ENCODE measurements at regions not wholly inside any gene's neighbourhood (a gene's known extent, or its start where the extent isn't known, plus 50 kb on each side); places are given as distances from the start of the nearest gene placed in this dataset.
"Not testable (repeated sequence)": the region's sequence is repeated elsewhere in the genome, so short reads cannot be mapped to it uniquely, and the experiment has no call there.

DNA sequence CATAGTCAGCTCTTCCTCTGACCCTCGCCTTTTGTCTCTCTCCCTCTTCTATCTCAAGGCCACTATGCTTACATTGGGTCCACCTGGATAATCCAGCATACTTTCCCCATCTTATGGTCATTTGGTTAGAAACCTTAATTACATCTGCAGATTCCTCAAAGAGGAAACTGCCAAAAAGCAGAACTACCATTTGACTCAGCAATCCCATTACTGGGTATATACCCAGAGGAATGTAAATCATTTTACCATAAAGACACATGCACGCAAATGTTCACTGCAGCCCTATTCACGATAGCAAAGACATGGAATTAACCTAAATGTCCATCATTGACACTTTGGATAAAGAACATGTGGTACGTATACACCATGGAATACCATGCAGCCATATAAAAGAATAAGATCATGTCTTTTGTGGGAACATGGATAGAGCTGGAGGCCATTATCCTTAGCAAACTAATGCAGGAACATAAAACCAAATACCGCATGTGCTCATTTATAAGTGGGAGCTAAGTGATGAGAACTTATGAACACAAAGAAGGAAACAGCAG, 114.8 kb upstream of the NPY start (continued):
- no peak for TF ChIP-seq RFX5 (IDR thresholded peaks at IDR 0.05; ENCODE audit: low read length)
- no peak for TF ChIP-seq TAF1 (IDR thresholded peaks at IDR 0.05; ENCODE audit: borderline replicate concordance, low read depth, low read length)
- TF ChIP-seq, protein P1, sequence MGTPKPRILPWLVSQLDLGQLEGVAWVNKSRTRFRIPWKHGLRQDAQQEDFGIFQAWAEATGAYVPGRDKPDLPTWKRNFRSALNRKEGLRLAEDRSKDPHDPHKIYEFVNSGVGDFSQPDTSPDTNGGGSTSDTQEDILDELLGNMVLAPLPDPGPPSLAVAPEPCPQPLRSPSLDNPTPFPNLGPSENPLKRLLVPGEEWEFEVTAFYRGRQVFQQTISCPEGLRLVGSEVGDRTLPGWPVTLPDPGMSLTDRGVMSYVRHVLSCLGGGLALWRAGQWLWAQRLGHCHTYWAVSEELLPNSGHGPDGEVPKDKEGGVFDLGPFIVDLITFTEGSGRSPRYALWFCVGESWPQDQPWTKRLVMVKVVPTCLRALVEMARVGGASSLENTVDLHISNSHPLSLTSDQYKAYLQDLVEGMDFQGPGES (IDR thresholded peaks at IDR 0.05; ENCODE audit: low read depth, low read length): no peak

DNA sequence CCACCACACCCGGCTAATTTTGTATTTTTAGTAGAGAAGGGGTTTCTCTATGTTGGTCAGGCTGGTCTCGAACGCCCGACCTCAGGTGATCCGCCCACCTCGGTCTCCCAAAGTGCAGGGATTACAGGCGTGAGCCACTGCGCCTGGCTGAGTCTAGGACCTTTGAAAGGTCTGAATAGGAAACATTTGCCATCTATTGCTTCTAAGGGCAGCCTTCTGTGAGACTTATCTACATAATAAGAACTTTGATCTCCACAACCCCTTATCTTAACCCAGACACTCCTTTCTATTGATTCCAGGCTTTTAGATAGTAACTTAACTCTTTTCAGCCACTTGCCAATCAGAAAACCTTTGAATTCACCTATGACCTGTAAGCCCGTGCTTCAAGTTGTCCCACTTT, 112.0 kb upstream of the NPY start:
- H3F3A ChIP-seq (replicated peaks; ENCODE audit: insufficient read depth); H3K9me3 ChIP-seq; H3K9me2 ChIP-seq; H3K4me2 ChIP-seq; H3K27me3 ChIP-seq (ENCODE audit: insufficient read depth); H3K36me3 ChIP-seq (replicated peaks in 1 of 2; ENCODE audit: control insufficient read depth in 1 of 2, insufficient read depth in 2 of 2, low read length in 1 of 2); H3K4me1 ChIP-seq (ENCODE audit: control insufficient read depth in 1 of 2, insufficient read depth in 2 of 2, low read depth in 1 of 2, low read length in 1 of 2); DNase-seq; H3K4me3 ChIP-seq (ENCODE audit: low read depth in 2 of 2, low read length in 1 of 2); H3K9ac ChIP-seq; H3K27ac ChIP-seq (ENCODE audit: low read depth in 2 of 2, low read length in 1 of 2); H2AFZ ChIP-seq (ENCODE audit: low read depth); H4K20me1 ChIP-seq (ENCODE audit: insufficient read depth); POLR2A ChIA-PET; H3K79me2 ChIP-seq (ENCODE audit: insufficient read depth): not testable (repeated sequence)
- WGBS (ENCODE audit: low lambda C conversion rate): 75% methylated on average over 9 of the region's 9 CpGs
- CTCF ChIA-PET: interaction anchor here (1.2 kb wide), 1 partner anchor 18 kb away, joined by 3 read pairs; no protein-coding TSS in a partner anchor

DNA sequence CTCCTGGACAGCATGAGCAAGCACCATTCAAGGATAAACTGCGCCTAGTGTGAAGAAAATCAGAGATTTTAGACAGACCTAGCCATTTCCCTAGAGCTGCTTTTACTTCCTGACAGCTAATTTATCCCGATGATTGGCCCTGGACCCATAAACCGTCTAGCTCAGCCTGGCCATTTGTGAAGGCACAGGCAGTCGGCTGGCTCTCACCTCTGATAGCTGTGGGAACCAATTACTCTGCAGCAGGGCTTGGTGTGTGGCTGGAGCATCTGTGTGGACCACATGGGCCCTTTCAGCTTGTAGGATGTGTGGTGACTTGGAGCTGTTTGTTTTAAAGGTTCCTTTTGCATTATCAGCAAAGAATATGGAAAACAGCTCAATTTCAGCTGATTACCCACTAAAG, 111.1 kb upstream of the NPY start:
- no peak overlapping the region for H2AFZ ChIP-seq (ENCODE audit: low read depth)
- no peaks in the 10 kb centered on the region for H3K9me3 ChIP-seq
- TF ChIP-seq, protein P2, sequence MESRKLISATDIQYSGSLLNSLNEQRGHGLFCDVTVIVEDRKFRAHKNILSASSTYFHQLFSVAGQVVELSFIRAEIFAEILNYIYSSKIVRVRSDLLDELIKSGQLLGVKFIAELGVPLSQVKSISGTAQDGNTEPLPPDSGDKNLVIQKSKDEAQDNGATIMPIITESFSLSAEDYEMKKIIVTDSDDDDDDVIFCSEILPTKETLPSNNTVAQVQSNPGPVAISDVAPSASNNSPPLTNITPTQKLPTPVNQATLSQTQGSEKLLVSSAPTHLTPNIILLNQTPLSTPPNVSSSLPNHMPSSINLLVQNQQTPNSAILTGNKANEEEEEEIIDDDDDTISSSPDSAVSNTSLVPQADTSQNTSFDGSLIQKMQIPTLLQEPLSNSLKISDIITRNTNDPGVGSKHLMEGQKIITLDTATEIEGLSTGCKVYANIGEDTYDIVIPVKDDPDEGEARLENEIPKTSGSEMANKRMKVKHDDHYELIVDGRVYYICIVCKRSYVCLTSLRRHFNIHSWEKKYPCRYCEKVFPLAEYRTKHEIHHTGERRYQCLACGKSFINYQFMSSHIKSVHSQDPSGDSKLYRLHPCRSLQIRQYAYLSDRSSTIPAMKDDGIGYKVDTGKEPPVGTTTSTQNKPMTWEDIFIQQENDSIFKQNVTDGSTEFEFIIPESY (IDR thresholded peaks at IDR 0.05; ENCODE audit: borderline replicate concordance, low read depth): no peak
- TF ChIP-seq RCOR1 (IDR thresholded peaks at IDR 0.05; ENCODE audit: low read length) (no peak), TCF12 (IDR thresholded peaks at IDR 0.05) (no peak), GABPA (IDR thresholded peaks at IDR 0.05; ENCODE audit: low read depth) (no peak), RXRA (IDR thresholded peaks at IDR 0.05; ENCODE audit: borderline replicate concordance, low read depth) (no peak), SIN3A (IDR thresholded peaks at IDR 0.05; ENCODE audit: borderline replicate concordance, low read depth, low read length) (no peak), CHD2 (IDR thresholded peaks at IDR 0.05; ENCODE audit: low read length, partially characterized antibody) (no peak), JUND (IDR thresholded peaks at IDR 0.05) (no peak), RAD21 (IDR thresholded peaks at IDR 0.05; ENCODE audit: low read length) (no peak), EZH2phosphoT487 (IDR thresholded peaks at IDR 0.05; ENCODE audit: borderline replicate concordance, low read depth) (no peak), FOSL2 (IDR thresholded peaks at IDR 0.05; ENCODE audit: borderline replicate concordance, low read depth) (no peak)
- TF ChIP-seq, protein P3, sequence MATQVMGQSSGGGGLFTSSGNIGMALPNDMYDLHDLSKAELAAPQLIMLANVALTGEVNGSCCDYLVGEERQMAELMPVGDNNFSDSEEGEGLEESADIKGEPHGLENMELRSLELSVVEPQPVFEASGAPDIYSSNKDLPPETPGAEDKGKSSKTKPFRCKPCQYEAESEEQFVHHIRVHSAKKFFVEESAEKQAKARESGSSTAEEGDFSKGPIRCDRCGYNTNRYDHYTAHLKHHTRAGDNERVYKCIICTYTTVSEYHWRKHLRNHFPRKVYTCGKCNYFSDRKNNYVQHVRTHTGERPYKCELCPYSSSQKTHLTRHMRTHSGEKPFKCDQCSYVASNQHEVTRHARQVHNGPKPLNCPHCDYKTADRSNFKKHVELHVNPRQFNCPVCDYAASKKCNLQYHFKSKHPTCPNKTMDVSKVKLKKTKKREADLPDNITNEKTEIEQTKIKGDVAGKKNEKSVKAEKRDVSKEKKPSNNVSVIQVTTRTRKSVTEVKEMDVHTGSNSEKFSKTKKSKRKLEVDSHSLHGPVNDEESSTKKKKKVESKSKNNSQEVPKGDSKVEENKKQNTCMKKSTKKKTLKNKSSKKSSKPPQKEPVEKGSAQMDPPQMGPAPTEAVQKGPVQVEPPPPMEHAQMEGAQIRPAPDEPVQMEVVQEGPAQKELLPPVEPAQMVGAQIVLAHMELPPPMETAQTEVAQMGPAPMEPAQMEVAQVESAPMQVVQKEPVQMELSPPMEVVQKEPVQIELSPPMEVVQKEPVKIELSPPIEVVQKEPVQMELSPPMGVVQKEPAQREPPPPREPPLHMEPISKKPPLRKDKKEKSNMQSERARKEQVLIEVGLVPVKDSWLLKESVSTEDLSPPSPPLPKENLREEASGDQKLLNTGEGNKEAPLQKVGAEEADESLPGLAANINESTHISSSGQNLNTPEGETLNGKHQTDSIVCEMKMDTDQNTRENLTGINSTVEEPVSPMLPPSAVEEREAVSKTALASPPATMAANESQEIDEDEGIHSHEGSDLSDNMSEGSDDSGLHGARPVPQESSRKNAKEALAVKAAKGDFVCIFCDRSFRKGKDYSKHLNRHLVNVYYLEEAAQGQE (IDR thresholded peaks at IDR 0.05; ENCODE audit: low read depth, low read length): no peak
- TF ChIP-seq, protein P4, sequence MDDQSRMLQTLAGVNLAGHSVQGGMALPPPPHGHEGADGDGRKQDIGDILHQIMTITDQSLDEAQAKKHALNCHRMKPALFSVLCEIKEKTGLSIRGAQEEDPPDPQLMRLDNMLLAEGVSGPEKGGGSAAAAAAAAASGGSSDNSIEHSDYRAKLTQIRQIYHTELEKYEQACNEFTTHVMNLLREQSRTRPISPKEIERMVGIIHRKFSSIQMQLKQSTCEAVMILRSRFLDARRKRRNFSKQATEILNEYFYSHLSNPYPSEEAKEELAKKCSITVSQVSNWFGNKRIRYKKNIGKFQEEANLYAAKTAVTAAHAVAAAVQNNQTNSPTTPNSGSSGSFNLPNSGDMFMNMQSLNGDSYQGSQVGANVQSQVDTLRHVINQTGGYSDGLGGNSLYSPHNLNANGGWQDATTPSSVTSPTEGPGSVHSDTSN (IDR thresholded peaks at IDR 0.05): no peak
- TF ChIP-seq, protein P1 (IDR thresholded peaks at IDR 0.05; ENCODE audit: low read depth, low read length): no peak
- no peaks in the 10 kb centered on the region for H3F3A ChIP-seq (replicated peaks; ENCODE audit: insufficient read depth)
- WGBS (ENCODE audit: low lambda C conversion rate): 40% methylated on average over 4 of the region's 4 CpGs
- ChIA-PET POLR2A (no interaction called here), CTCF (interaction anchor here (1.1 to 1.2 kb wide), 2 partner anchors 19 to 310 kb away, joined by 3 to 4 read pairs; no protein-coding TSS in a partner anchor)
- H3K79me2 ChIP-seq (ENCODE audit: insufficient read depth): no peaks in the 10 kb centered on the region
- no peak overlapping the region for H3K4me2 ChIP-seq
- no peaks in the 10 kb centered on the region for H3K36me3 ChIP-seq (replicated peaks in 1 of 2; ENCODE audit: control insufficient read depth in 1 of 2, insufficient read depth in 2 of 2, low read length in 1 of 2)
- H3K4me3 ChIP-seq (ENCODE audit: low read depth in 2 of 2, low read length in 1 of 2): no peak overlapping the region
- no peaks in the 10 kb centered on the region for H3K27me3 ChIP-seq (ENCODE audit: insufficient read depth)
- H3K4me1 ChIP-seq (ENCODE audit: control insufficient read depth in 1 of 2, insufficient read depth in 2 of 2, low read depth in 1 of 2, low read length in 1 of 2): peaks cover 0 to 3% of the 10 kb centered on the region in 2 experiments; a peak in 1 of 4 replicates
- peak; percentile 8 for DNase-seq
- H3K9ac ChIP-seq: no peak overlapping the region
- H4K20me1 ChIP-seq (ENCODE audit: insufficient read depth): no peaks in the 10 kb centered on the region
- H3K9me2 ChIP-seq: no peaks in the 10 kb centered on the region
- peak overlapping the region in 1 of 2 experiments; percentile 23; a peak in 1 of 4 replicates for H3K27ac ChIP-seq (ENCODE audit: low read depth in 2 of 2, low read length in 1 of 2)

Measured in SK-N-SH (cell line).